Parathyroid adenoma (tissue), 2 donors: ENCODE measurements at regions not wholly inside any gene's neighbourhood (a gene's known extent, or its start where the extent isn't known, plus 50 kb on each side); places are given as distances from the start of the nearest gene placed in this dataset.
"Not testable (repeated sequence)": the region's sequence is repeated elsewhere in the genome, so short reads cannot be mapped to it uniquely, and the experiment has no call there.

Experiments
- H2AFZ ChIP-seq: fragments of 300-600 bp; sonication (generic); one replicate; pipeline ENCODE4 v1.7.0; 2017; ENCODE audit warnings: antibody characterized with exemption, mild to moderate bottlenecking
- H3K27ac ChIP-seq: fragments of 300-600 bp; sonication (generic); one replicate; pipeline ENCODE4 v1.7.0; 2017
- H3K27me3 ChIP-seq: fragments of 300-600 bp; sonication (generic); one replicate; pipeline ENCODE4 v1.7.0; 2017; ENCODE audit warnings: low read length; ENCODE audit not compliant: control insufficient read depth, insufficient read depth
- H3K36me3 ChIP-seq: fragments of 300-600 bp; sonication (generic); one replicate; pipeline ENCODE4 v1.7.0; 2017; ENCODE audit warnings: low read length; ENCODE audit not compliant: control insufficient read depth, insufficient read depth
- H3K4me1 ChIP-seq: fragments of 300-600 bp; sonication (generic); one replicate; pipeline ENCODE4 v1.7.0; 2017; ENCODE audit warnings: control low read depth
- H3K4me2 ChIP-seq: fragments of 300-600 bp; sonication (generic); one replicate; pipeline ENCODE4 v1.7.0; 2017; ENCODE audit warnings: low read length
- H3K4me3 ChIP-seq: fragments of 300-600 bp; sonication (generic); one replicate; pipeline ENCODE4 v1.7.0; 2017; ENCODE audit warnings: low read depth, low read length
- H3K79me2 ChIP-seq: fragments of 300-600 bp; sonication (generic); one replicate; pipeline ENCODE4 v1.7.0; 2017; ENCODE audit warnings: control low read depth
- H3K9ac ChIP-seq: fragments of 300-600 bp; sonication (generic); one replicate; pipeline ENCODE4 v1.7.0; 2017; ENCODE audit warnings: mild to moderate bottlenecking
- H3K9me3 ChIP-seq: fragments of 300-600 bp; sonication (generic); one replicate; pipeline ENCODE4 v1.7.0; 2017; ENCODE audit warnings: low read length; ENCODE audit not compliant: control insufficient read depth
- TF ChIP-seq, protein P1 (sequence below): fragments of 300-600 bp; sonication (generic); IDR thresholded peaks from one replicate; pipeline ENCODE4 v1.7.0; 2017; ENCODE audit warnings: antibody characterized with exemption, mild to moderate bottlenecking
- donor health status: primary hyperparathyroidism.

DNA sequence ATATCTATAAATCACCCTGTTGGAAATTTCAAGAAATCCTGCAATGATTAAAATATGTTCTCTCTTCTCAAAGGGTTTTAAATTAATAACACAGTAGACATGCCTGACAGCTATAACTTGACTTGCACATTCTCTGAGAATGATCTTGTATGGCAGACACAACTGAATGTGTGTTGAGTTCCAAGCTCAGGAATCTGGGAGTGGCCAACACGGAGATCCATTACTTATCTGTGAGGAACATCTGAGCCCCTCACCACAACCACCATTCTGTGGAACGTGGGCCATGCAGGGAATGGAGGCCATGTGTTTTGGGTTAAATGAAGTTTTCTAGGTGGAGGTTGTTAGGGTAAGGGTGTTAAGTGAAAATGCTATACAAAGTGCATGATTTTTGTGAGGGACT is 105.3 kb upstream of the CHMP2B start:
- no peaks in the 10 kb centered on the region for H3K27me3 ChIP-seq
- H3K36me3 ChIP-seq = no peaks in the 10 kb centered on the region
- no peak overlapping the region for H3K4me3 ChIP-seq
- H3K4me2 ChIP-seq = no peak overlapping the region
- no peaks in the 10 kb centered on the region for H3K9me3 ChIP-seq
- H3K9ac ChIP-seq = no peak overlapping the region
- no peak overlapping the region for H3K27ac ChIP-seq
- TF ChIP-seq, protein P1, sequence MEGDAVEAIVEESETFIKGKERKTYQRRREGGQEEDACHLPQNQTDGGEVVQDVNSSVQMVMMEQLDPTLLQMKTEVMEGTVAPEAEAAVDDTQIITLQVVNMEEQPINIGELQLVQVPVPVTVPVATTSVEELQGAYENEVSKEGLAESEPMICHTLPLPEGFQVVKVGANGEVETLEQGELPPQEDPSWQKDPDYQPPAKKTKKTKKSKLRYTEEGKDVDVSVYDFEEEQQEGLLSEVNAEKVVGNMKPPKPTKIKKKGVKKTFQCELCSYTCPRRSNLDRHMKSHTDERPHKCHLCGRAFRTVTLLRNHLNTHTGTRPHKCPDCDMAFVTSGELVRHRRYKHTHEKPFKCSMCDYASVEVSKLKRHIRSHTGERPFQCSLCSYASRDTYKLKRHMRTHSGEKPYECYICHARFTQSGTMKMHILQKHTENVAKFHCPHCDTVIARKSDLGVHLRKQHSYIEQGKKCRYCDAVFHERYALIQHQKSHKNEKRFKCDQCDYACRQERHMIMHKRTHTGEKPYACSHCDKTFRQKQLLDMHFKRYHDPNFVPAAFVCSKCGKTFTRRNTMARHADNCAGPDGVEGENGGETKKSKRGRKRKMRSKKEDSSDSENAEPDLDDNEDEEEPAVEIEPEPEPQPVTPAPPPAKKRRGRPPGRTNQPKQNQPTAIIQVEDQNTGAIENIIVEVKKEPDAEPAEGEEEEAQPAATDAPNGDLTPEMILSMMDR = no peak
- no peaks in the 10 kb centered on the region for H3K4me1 ChIP-seq
- no peak overlapping the region for H2AFZ ChIP-seq
- H3K79me2 ChIP-seq = no peaks in the 10 kb centered on the region

DNA sequence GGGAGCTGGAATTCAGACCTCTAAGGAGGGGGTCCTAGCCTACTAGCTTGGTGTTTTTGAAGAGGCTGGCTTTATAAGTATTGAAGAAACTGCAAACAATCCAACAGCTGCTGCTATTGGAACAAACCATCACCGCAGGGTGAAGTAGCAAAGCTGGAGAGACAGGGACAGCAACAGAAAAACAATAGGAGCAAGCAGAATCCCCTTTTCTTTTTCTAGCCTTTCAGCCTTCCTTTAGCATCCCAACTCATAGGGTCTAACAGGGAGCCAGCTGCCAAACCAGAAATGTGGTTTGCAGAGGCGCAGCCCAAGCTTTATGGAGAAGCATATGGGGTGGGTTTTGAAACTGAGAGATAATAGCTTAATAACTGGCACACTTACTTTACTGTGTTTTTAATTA is 106.2 kb upstream of the CHMP2B start:
- Histone ChIP-seq H2AFZ (no peak overlapping the region), H3K9me3 (no peaks in the 10 kb centered on the region), H3K4me3 (no peak overlapping the region), H3K27me3 (no peaks in the 10 kb centered on the region), H3K4me2 (no peak overlapping the region), H3K79me2 (no peaks in the 10 kb centered on the region), H3K36me3 (no peaks in the 10 kb centered on the region), H3K27ac (no peak overlapping the region), H3K4me1 (no peaks in the 10 kb centered on the region), H3K9ac (no peak overlapping the region)
- TF ChIP-seq, protein P1 = no peak

DNA sequence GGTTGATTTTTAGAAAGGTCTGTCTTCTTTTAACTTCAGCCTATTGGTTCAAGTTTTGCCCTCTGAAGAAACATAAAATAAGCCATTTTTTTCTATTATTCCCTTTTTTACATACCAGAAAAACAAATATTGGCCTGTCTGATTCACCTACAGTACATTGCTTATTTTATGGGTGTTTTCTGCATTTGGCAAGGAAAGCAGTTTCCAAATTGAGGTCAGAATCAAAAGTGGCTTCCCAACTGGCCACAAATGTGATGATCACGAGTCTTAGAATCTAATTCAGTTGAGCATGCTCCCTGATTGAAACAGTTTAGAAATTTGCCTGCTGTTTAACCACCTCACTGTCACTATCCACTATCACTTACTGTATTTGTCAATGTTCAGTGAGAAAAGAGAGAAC is 106.9 kb upstream of the CHMP2B start:
- TF ChIP-seq, protein P1 = no peak
- H3K9ac ChIP-seq = no peak overlapping the region
- no peak overlapping the region for H3K27ac ChIP-seq
- H3K9me3 ChIP-seq = no peaks in the 10 kb centered on the region
- no peaks in the 10 kb centered on the region for H3K36me3 ChIP-seq
- no peak overlapping the region for H2AFZ ChIP-seq
- H3K4me3 ChIP-seq = no peak overlapping the region
- H3K4me2 ChIP-seq = no peak overlapping the region
- H3K79me2 ChIP-seq = no peaks in the 10 kb centered on the region
- no peaks in the 10 kb centered on the region for H3K4me1 ChIP-seq
- no peaks in the 10 kb centered on the region for H3K27me3 ChIP-seq

DNA sequence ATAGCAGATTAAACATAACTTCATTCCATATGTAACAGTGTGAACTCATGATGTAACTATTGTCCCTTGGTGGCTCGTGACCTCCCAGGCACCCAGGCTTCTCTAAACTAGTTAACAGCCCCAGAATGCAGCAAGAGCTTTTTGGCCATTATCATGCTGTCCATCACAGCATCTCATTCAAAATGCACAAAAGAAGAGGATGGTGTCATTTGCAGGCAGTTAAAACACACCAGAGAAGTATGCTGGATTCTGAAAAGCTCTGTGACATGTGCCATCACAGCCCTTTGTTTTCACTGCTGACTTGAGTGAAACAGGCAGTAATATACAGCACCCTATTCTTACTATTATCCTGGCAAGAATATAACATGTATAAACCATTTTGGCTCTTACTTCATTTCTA is 117.6 kb upstream of the CHMP2B start:
- no peak overlapping the region for H2AFZ ChIP-seq
- no peak overlapping the region for H3K4me2 ChIP-seq
- H3K9me3 ChIP-seq = no peaks in the 10 kb centered on the region
- H3K36me3 ChIP-seq = no peaks in the 10 kb centered on the region
- H3K9ac ChIP-seq = no peak overlapping the region
- H3K27ac ChIP-seq = no peak overlapping the region
- H3K79me2 ChIP-seq = no peaks in the 10 kb centered on the region
- TF ChIP-seq, protein P1 = no peak
- H3K4me3 ChIP-seq = no peak overlapping the region
- no peaks in the 10 kb centered on the region for H3K27me3 ChIP-seq
- H3K4me1 ChIP-seq = no peaks in the 10 kb centered on the region

DNA sequence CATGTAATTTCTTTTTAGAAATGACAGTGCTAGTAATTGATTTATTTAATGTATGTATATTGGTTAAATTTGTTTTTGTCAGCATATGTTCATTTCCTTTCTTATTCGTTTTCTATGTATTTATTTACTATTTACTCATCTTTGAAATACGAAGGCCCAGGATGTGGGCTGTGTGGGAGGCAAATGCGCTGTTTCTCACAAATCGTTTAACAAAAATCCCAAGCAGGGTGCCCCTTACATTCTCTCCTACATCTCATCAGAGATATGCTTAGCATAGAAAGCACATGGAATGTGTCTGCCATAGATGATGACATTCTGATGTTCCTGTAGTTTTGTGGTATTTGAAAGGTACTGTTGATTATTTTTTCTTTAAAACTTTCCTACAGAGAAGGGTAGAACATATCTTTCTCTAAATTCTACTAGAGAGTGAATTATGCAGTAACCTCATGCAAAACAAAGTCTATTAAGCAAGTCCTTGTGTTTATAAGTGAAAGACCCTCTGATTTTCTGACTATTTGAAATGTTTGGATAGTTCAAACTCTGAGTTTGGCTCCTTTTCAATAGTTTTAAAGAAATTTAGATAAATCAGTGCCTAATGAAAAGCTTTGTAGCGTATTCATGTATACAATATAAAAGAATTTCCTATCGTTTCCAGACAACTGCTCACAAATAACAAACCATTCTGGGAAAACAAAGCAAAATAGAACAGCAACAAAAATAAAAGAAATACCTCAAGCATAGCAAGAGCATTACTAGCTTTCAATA is 111.1 kb upstream of the VGLL3 start:
- no peak overlapping the region for H3K4me3 ChIP-seq
- no peaks in the 10 kb centered on the region for H3K36me3 ChIP-seq
- H3K9ac ChIP-seq = no peak overlapping the region
- no peak overlapping the region for H3K4me2 ChIP-seq
- H3K79me2 ChIP-seq = no peaks in the 10 kb centered on the region
- H3K27me3 ChIP-seq = no peaks in the 10 kb centered on the region
- no peaks in the 10 kb centered on the region for H3K4me1 ChIP-seq
- no peak overlapping the region for H3K27ac ChIP-seq
- no peaks in the 10 kb centered on the region for H3K9me3 ChIP-seq
- TF ChIP-seq, protein P1 = no peak
- H2AFZ ChIP-seq = no peak overlapping the region

DNA sequence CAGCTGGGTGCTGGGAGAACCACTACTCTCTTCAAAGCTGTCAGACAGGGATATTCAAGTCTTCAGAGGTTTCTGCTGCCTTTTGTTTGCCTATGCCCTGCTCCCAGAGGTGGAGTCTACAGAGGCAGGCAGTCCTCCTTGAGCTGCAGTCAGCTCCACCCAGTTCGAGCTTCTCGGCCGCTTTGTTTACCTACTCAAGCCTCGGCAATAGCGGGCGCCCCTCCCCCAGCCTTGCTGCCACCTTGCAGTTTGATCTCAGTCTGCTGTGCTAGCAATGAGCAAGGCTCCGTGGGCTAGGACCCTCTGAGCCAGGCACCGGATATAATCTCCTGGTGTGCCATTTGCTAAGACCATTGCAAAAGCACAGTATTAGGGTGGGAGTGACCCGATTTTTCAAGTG is 106.8 kb upstream of the VGLL3 start:
- not testable (repeated sequence) for H3K27ac ChIP-seq, H3K27me3 ChIP-seq, H3K36me3 ChIP-seq, H3K9ac ChIP-seq, H3K4me3 ChIP-seq, H3K79me2 ChIP-seq, H3K4me2 ChIP-seq, H2AFZ ChIP-seq, H3K4me1 ChIP-seq, H3K9me3 ChIP-seq
